Neural progenitor cell (in vitro differentiated cells): ENCODE measurements at regions not wholly inside any gene's neighbourhood (a gene's known extent, or its start where the extent isn't known, plus 50 kb on each side); places are given as distances from the start of the nearest gene placed in this dataset.

Experiments
- CTCF ChIP-seq: fragments of 200-600 bp; sonication (generic); IDR thresholded peaks from 2 replicates; pipeline ENCODE4 v1.5.1; 2017; ENCODE audit warnings: antibody characterized with exemption, mild to moderate bottlenecking
- EZH2 ChIP-seq: fragments of 200-600 bp; sonication (generic); IDR thresholded peaks from 2 replicates; pipeline ENCODE4 v1.6.1; 2017; ENCODE audit warnings: antibody characterized with exemption, mild to moderate bottlenecking, moderate library complexity

- no peak for TF ChIP-seq CTCF
- TF ChIP-seq EZH2: no peak
Observed at GRCh38 chr2:183630964-183631363, 506.7 kb downstream of the NUP35 start.
